ENCODE measurements at regions not wholly inside any gene's neighbourhood (a gene's known extent, or its start where the extent isn't known, plus 50 kb on each side); places are given as distances from the start of the nearest gene placed in this dataset.
A peak's percentile ranks its signal among the peaks of the same experiment; 100 is the strongest.

- no peak for DNase-seq
These were observed 160.4 kb downstream of the SLIT2 start for GRCh38 chr4:20412072-20412471.

- DNase-seq, result no peak
These were observed 165.1 kb downstream of the SLIT2 start for GRCh38 chr4:20416800-20417199.

GRCh38 chr4:20418861-20419451, 167.3 kb downstream of the SLIT2 start:
- DNase-seq, result peak; percentile 32

- no peak for DNase-seq
These were observed 169.4 kb downstream of the SLIT2 start for GRCh38 chr4:20420916-20421602.

- DNase-seq, result no peak
These were observed 169.9 kb downstream of the SLIT2 start for GRCh38 chr4:20421603-20421985.

- DNase-seq, result peak; percentile 71
These were observed 170.7 kb downstream of the SLIT2 start for GRCh38 chr4:20422398-20422797.

GRCh38 chr4:20423420-20423819, 171.7 kb downstream of the SLIT2 start:
- no peak for DNase-seq

- DNase-seq, result no peak
These were observed 174.3 kb downstream of the SLIT2 start for GRCh38 chr4:20426028-20426427.

GRCh38 chr4:20428436-20429160, 176.9 kb downstream of the SLIT2 start:
- peak; percentile 24 for DNase-seq

GRCh38 chr4:20430259-20430941, 178.7 kb downstream of the SLIT2 start:
- no peak for DNase-seq

- DNase-seq, result no peak
These were observed 179.8 kb downstream of the SLIT2 start for GRCh38 chr4:20431543-20431951.

- DNase-seq, result no peak
These were observed 180.4 kb downstream of the SLIT2 start for GRCh38 chr4:20432088-20432487.

GRCh38 chr4:20433097-20433705, 181.5 kb downstream of the SLIT2 start:
- DNase-seq, result no peak

GRCh38 chr4:20440170-20440569, 188.5 kb downstream of the SLIT2 start:
- no peak for DNase-seq

GRCh38 chr4:20443015-20443805, 191.5 kb downstream of the SLIT2 start:
- DNase-seq, result no peak

- DNase-seq, result no peak
These were observed 193.1 kb downstream of the SLIT2 start for GRCh38 chr4:20444599-20445337.

- DNase-seq, result no peak
These were observed 194.4 kb downstream of the SLIT2 start for GRCh38 chr4:20445933-20446723.

- DNase-seq, result no peak
These were observed 195.4 kb downstream of the SLIT2 start for GRCh38 chr4:20447103-20447502.

GRCh38 chr4:20451986-20452385, 200.3 kb downstream of the SLIT2 start:
- DNase-seq, result no peak

- DNase-seq, result no peak
These were observed 202.8 kb downstream of the SLIT2 start for GRCh38 chr4:20454515-20454914.

GRCh38 chr4:20456407-20456806, 204.7 kb downstream of the SLIT2 start:
- no peak for DNase-seq
